Pulmonary artery endothelial cell (primary cell): ENCODE measurements at regions not wholly inside any gene's neighbourhood (a gene's known extent, or its start where the extent isn't known, plus 50 kb on each side); places are given as distances from the start of the nearest gene placed in this dataset.

ENCODE experiments used
- DNase-seq: peaks from one replicate; pipeline ENCODE4 v3.0.0-alpha.2; 2011; ENCODE audit warnings: low read depth, low spot score

GRCh38 chr5:2338686-2339085 is 412.8 kb downstream of the IRX2 start:
- no peak for DNase-seq

GRCh38 chr5:2335733-2336515 is 415.6 kb downstream of the IRX2 start:
- no peak for DNase-seq

DNA sequence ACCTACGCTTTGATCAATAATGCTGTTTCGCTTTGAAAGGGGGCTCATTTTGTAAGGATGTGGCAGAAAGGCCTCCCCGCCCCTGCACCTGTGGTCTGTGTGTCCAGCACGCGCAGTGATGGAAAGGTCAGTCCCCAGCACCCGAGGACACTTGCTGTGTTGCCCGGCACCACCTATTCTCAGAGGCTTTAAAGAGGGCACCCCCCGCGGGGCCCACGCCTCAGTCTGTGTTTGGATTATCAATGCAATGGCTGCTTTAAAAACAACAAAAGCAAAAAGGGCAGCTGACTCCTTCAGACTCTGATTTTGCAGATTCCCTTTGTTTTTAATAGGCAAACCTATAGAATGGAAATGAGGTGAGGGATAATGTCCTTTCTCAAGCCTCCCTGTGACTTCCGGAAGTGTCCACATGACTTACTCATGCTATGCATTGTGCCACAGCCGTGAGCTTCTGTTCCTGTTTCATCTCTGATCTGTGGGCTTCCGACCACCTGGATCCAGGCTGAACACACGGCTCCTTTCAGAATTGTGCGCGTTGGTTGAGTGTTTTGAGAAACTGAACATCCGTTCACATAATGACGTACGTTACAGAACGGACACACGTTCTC is 416.2 kb downstream of the IRX2 start:
- DNase-seq, result no peak

GRCh38 chr5:2334719-2335118 is 416.8 kb downstream of the IRX2 start:
- DNase-seq, result no peak

GRCh38 chr5:2333291-2333690 is 418.2 kb downstream of the IRX2 start:
- no peak for DNase-seq

DNA sequence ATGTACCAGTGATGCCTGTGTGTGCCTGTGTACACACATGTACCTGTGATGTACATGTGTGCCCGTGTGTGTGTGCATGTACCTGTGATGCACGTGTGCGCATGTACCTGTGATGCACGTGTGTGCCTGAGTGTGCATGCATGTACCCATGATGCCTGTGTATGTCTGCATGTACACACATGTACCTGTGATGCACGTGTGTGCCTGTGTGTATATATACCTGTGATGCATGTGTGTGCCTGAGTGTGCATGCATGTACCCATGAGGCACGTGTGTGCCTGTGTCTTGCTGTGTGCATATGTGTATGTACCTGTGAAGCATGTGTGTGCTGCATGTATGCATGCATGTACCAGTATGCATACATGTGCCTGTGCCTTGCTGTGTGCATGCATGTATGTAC is 419.0 kb downstream of the IRX2 start:
- DNase-seq, result no peak

- DNase-seq, result no peak
Measured at GRCh38 chr5:2330325-2331130, 420.9 kb downstream of the IRX2 start.

DNA sequence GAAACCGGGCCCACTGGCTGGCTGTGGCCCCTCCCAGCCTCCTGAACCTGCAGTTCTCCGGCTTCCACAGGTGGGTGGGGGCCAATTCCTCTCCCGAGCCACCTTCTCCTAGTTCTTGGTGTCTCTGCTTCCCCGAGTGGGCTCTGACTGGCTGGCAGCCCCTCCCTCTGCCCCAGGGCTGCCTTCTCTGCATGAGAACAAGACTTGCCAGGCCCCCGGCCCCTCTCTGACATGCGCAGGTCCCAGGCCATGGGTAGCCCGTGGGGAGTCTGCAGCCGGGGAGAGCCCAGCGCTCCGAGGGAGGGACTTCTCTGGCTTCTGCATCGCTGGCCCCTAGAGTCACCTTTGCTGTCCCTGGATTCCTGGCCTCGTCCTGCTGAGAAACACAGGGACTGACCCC is 421.7 kb downstream of the IRX2 start:
- no peak for DNase-seq

DNA sequence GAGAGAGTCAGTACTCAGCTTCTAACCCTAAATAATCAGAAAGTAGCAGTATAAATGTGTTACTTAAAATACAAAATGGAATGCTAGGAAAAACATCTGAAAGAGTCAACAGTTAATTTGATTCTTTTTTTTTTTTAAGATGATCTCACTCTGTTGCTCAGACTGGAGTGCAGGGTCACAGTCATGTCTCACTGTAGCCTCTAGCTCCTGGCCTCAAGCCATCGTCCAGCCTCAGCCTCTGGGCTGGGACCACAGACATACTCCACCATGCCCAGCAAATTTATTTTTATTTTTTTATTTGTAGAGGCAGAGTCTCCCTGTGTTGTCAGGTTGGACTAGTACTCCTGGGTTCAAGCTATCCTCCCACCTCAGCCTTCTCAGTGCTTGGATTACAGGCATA is 424.9 kb downstream of the IRX2 start:
- DNase-seq, result no peak

DNA sequence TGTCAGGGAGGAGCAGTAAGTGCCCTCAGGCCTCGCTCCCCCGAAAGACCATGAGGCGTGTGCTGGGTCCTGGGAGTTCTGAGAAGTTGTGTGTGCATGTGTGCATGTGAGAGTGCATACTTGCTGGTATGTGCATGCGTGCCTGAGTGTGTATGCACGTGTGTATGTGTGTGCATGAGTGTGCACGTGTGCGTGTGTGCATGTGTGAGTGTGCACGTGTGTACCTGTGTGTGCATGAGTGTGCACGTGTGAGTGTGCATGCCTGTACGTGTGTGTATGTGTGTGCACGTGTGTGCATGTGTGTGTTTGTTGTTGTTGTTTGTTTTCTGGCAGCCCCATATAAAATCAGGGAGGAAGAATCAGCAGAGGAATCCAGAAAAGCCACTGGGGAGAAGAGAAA is 426.7 kb downstream of the IRX2 start:
- no peak for DNase-seq

GRCh38 chr5:2320611-2321010 is 430.9 kb downstream of the IRX2 start:
- no peak for DNase-seq

GRCh38 chr5:2317540-2317939 is 433.9 kb downstream of the IRX2 start:
- DNase-seq, result no peak

- no peak for DNase-seq
Measured at GRCh38 chr5:2311851-2312250, 429.1 kb upstream of the IRX4 start.

DNA sequence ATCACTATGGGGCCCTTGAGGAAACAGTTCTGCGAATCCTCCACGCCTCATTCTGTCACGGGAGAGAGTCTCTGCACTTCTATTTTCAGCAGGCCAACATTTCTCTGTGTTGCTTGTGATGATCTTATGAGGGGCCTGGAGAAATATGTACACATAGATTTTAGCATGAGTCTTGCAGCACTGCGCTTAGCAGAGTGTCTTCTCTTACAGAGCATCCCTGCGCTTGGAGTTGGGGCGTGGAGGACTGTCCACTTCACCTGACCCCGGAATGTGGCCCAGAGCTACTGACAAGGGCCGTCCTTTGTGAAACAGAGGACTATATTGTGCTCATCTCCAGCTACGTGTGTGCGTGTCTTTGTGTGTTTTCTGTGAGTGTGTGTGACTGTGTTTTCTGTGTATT is 428.2 kb upstream of the IRX4 start:
- no peak for DNase-seq

DNA sequence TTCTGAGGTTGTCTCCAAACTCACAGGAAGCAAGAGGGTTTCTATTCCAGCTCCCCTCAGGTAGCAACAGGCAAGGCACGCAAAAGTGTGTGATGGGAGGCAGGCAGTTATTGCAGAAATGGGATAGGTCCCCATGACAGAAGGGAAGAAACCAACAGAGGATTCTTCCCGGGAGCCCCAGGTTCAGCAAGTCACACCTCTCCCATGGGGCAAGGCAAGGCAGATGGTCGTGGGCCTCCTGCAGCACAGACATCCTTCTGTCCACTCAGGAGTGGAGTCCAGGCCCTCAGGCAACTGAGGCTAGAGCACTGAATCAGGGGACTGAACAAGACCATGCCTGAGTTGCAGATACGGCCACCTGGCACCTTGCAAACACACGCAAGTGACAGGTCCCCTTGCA is 424.9 kb upstream of the IRX4 start:
- DNase-seq, result no peak

DNA sequence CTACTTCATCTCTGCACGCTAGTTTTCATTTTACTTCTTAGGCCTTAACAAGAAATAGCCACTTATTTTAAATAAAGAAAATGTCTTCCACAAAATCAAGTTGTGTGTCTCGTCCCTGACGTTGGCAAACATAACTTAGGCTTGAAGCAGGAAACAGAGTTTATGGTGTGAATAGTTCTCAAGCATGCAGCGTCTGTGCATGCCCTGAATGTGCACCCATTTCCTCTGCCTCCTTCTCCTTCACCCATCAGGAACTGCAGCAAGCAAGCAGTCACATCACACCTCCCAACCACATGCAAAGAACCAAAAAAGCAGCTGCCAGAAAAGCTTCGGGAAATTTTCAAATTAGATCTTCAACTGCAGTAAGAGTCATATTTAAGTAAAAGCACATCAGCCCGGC is 424.0 kb upstream of the IRX4 start:
- DNase-seq, result no peak

GRCh38 chr5:2303431-2304100 is 420.8 kb upstream of the IRX4 start:
- DNase-seq, result no peak

DNA sequence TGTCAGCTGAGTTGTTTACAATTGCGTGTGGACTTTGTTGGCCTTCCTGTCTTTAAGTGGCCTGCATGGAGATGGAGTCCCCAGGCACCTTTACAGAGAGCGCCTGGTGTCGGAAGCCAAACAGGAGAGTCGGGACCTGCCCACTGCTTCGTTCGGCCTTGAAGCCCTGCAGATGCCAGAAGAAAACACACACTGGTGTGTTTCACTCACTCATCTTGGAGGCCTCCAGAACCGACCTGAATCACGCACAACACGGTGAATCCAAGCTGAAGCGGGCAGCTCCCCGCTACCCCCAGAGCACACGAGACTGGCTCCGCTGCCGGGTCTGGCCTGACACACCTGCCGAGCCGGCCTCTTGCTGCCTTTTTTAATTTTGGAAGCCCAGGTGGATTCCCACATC is 419.4 kb upstream of the IRX4 start:
- no peak for DNase-seq

DNA sequence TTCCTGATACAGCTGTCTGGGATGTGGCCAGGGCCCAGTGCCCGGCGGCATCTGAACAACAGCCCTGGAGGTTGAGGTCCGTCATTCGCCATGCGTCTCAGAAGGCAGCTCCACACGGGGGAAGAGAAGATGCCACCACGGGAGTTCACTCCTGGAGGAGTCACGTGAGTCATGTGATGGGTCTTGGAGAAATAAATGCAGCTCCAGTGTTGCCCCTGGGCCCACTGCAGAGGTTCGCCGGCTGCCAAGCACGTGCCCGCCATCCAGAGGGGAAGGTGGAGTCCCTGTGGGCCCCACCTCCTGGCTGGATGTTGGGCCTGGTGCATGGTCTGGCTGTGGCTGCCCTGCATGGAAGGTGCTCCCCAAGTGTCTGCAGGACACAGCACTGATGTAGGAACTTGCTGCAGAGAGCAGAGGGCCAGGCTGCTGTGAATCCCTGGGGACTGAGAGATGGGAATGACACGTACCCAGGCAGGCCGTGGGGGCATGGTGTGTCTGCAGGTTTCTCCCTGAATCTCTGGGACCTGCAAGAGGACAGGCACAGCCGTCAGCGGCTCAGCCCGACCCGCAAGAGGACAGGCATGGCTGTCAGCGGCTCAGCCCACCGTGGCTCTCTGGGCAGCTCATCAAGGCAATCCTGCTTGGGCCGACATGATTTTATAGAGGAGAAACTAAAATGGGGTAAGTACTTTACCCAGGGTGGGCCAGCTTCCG is 418.3 kb upstream of the IRX4 start:
- no peak for DNase-seq

GRCh38 chr5:2300421-2300820 is 417.7 kb upstream of the IRX4 start:
- no peak for DNase-seq
